Endothelial cell of umbilical vein (primary cell): ENCODE measurements at regions not wholly inside any gene's neighbourhood (a gene's known extent, or its start where the extent isn't known, plus 50 kb on each side); places are given as distances from the start of the nearest gene placed in this dataset.

Source experiments
- BruUV-seq: library from RNA; stranded (reverse); fragments of 400-500 nt; replicated peaks from 2 replicates; lab custom pipeline; 2021; lab: Mats Ljungman, UMichigan
- CTCF ChIA-PET: fragments of 300-600, 350-600 bp; sonication (Branson Sonifier 250); formaldehyde crosslinking; loops from one replicate; lab custom pipeline; 2021; ENCODE audit warnings: antibody characterized with exemption, inconsistent platforms; lab: Charles Lee
- POLR2A ChIA-PET: fragments of 300-600, 350-600 bp; sonication (Branson Sonifier 250); formaldehyde crosslinking; loops from one replicate; lab custom pipeline; 2021; ENCODE audit warnings: antibody characterized with exemption, inconsistent platforms; lab: Charles Lee
- DNase-seq: peaks from one replicate; pipeline ENCODE4 v3.0.0-alpha.2; 2011; ENCODE audit warnings: low read depth, low spot score
- FAIRE-seq: peaks from 2 replicates; lab custom pipeline; 2011; peaks lifted over from hg19 to GRCh38; lab: Jason Lieb, UNC
- H2AFZ ChIP-seq: 2 replicates; pipeline ENCODE4 v1.6.0; 2012; ENCODE audit warnings: low read depth, low read length, control low read depth, inconsistent platforms
- H3K27ac ChIP-seq: 2 replicates; pipeline ENCODE4 v1.5.1; 2011; ENCODE audit warnings: low read depth, mild to moderate bottlenecking, control low read depth, low read length, moderate library complexity; ENCODE audit not compliant: insufficient read depth
- H3K27me3 ChIP-seq, 2 experiments: 2 replicates each; pipeline versions ENCODE4 v1.6.0 to v1.6.1; 2011; ENCODE audit warnings: low read length in 2 of 2, mixed read lengths in 1 of 2; ENCODE audit not compliant: control insufficient read depth in 2 of 2, insufficient read depth in 2 of 2
- H3K36me3 ChIP-seq, 2 experiments: 2 replicates in 1 of 2; 3 replicates in 1 of 2; pipeline ENCODE4 v1.5.1; 2011; ENCODE audit warnings: low read length in 2 of 2, mild to moderate bottlenecking in 1 of 2, moderate library complexity in 1 of 2; ENCODE audit not compliant: control insufficient read depth in 2 of 2, insufficient read depth in 2 of 2; ENCODE audit errors: extremely low read depth in 1 of 2
- H3K4me1 ChIP-seq: 3 replicates; pipeline ENCODE4 v1.5.1; 2011; ENCODE audit warnings: mild to moderate bottlenecking, low read length; ENCODE audit not compliant: control insufficient read depth, insufficient read depth; ENCODE audit errors: extremely low read depth
- H3K4me2 ChIP-seq: 2 replicates; pipeline ENCODE4 v1.6.1; 2011; ENCODE audit warnings: low read length, control low read depth, mixed read lengths; ENCODE audit not compliant: insufficient read depth
- H3K4me3 ChIP-seq, 3 experiments: fragments of 200-600 bp in 1 of 3; sonication (generic), shearing (Covaris generic) in 1 of 3; replicated peaks in 1 of 3; 2 replicates each; pipeline ENCODE4 v1.5.1; 2011 to 2016; ENCODE audit warnings: control low read depth in 3 of 3, low read length in 3 of 3, mild to moderate bottlenecking in 2 of 3, inconsistent platforms in 1 of 3, low read depth in 1 of 3, moderate library complexity in 1 of 3; ENCODE audit not compliant: insufficient read depth in 1 of 3
- H3K79me2 ChIP-seq: 2 replicates; pipeline ENCODE4 v1.6.0; 2012; ENCODE audit warnings: low read length, inconsistent platforms; ENCODE audit not compliant: control insufficient read depth, insufficient read depth
- H3K9ac ChIP-seq: replicated peaks from 2 replicates; pipeline ENCODE3; 2011; ENCODE audit warnings: low read length, control low read depth; ENCODE audit not compliant: insufficient read depth; ENCODE audit errors: extremely low read depth
- H3K9me1 ChIP-seq: replicated peaks from 3 replicates; pipeline ENCODE4 v1.6.0; 2011; ENCODE audit warnings: mild to moderate bottlenecking, low read length; ENCODE audit not compliant: control insufficient read depth, insufficient read depth; ENCODE audit errors: extremely low read depth
- H3K9me3 ChIP-seq: replicated peaks from 2 replicates; pipeline ENCODE4 v1.5.1; 2012; ENCODE audit warnings: low read length, inconsistent platforms; ENCODE audit not compliant: control insufficient read depth, insufficient read depth
- H4K20me1 ChIP-seq: replicated peaks from 2 replicates; pipeline ENCODE3; 2011; ENCODE audit warnings: mild to moderate bottlenecking, low read length; ENCODE audit not compliant: control insufficient read depth, insufficient read depth; ENCODE audit errors: extremely low read depth
- CTCF ChIP-seq, 2 donors: IDR thresholded peaks; 1 replicate in 1 of 2; 2 replicates in 1 of 2; pipeline ENCODE4 v1.5.1; 2011; ENCODE audit warnings: low read length in 2 of 2, mild to moderate bottlenecking in 2 of 2, moderate library complexity in 2 of 2, control low read depth in 1 of 2, inconsistent platforms in 1 of 2, low read depth in 1 of 2; ENCODE audit not compliant: insufficient read depth in 1 of 2; ENCODE audit errors: extremely low read depth in 1 of 2
- EZH2 ChIP-seq: IDR thresholded peaks from 2 replicates; pipeline ENCODE4 v1.6.1; 2012; ENCODE audit warnings: borderline replicate concordance, low read depth, mild to moderate bottlenecking, moderate library complexity, low read length, inconsistent platforms; ENCODE audit not compliant: severe bottlenecking
- FOS ChIP-seq: IDR thresholded peaks from 2 replicates; pipeline ENCODE4 v1.6.1; 2011; ENCODE audit warnings: mild to moderate bottlenecking, low read length, moderate library complexity, borderline replicate concordance; ENCODE audit not compliant: insufficient read depth
- GATA2 ChIP-seq: IDR thresholded peaks from 2 replicates; pipeline ENCODE4 v1.7.0; 2011; ENCODE audit warnings: low read depth, mild to moderate bottlenecking, moderate library complexity, mixed read lengths, low read length; ENCODE audit not compliant: insufficient read length, insufficient read depth
- JUN ChIP-seq: IDR thresholded peaks from 2 replicates; pipeline ENCODE4 v1.6.1; 2011; ENCODE audit warnings: borderline replicate concordance, low read depth; ENCODE audit not compliant: insufficient read length, insufficient read depth
- MYC ChIP-seq: IDR thresholded peaks from one replicate; pipeline ENCODE4 v1.6.1; 2011; ENCODE audit warnings: mild to moderate bottlenecking, low read depth, low read length
- POLR2A ChIP-seq: IDR thresholded peaks from 2 replicates; pipeline ENCODE4 v1.6.1; 2012; ENCODE audit warnings: low read depth, mild to moderate bottlenecking, control low read depth, low read length
- POLR2AphosphoS5 ChIP-seq: IDR thresholded peaks from 2 replicates; pipeline ENCODE4 v1.6.1; 2012; ENCODE audit warnings: low read depth, mild to moderate bottlenecking, control low read depth, low read length, moderate library complexity; ENCODE audit not compliant: insufficient read depth
- dilution Hi-C: fragments of 300-500 bp; cut with MboI; formaldehyde crosslinking; loops from one replicate; pipeline ENCODE4 v1.15.0; 2019; ENCODE audit warnings: low sequenced_read_pairs; ENCODE audit not compliant: extremely low pct_ligation_motif_present
- intact Hi-C: fragments of 100-400 bp; cut with micrococcal nuclease; formaldehyde crosslinking; loops from one replicate; pipeline ENCODE4 v1.10.0; 2022
- TF ChIP-seq, protein P1 (sequence below): IDR thresholded peaks from 2 replicates; pipeline ENCODE4 v1.6.1; 2011; ENCODE audit not compliant: insufficient read depth, insufficient read length

GRCh38 chr6:135675862-135676261, 175.6 kb upstream of the PDE7B start:
- Histone ChIP-seq H3K4me2 (no peak overlapping the region), H2AFZ (no peak overlapping the region), H3K27ac (no peak overlapping the region), H3K9ac (no peak overlapping the region), H3K27me3 (no peaks in the 10 kb centered on the region), H3K79me2 (no peaks in the 10 kb centered on the region), H3K9me1 (no peaks in the 10 kb centered on the region), H3K4me3 (no peak overlapping the region), H3K4me1 (no peaks in the 10 kb centered on the region), H3K9me3 (no peaks in the 10 kb centered on the region), H4K20me1 (no peaks in the 10 kb centered on the region), H3K36me3 (no peaks in the 10 kb centered on the region)
- DNase-seq (peak; percentile 63), FAIRE-seq (no peak)
- dilution Hi-C loops, result no loop called here
- no TSS peak for BruUV-seq
- CTCF ChIA-PET, result interaction anchor here (0.7 to 1.5 kb wide), 5 partner anchors 40 to 551 kb away, joined by 3 to 13 read pairs (median 5); no protein-coding TSS in a partner anchor
- peak in 1 of 2 donors; percentile 8 for TF ChIP-seq CTCF (IDR thresholded peaks at IDR 0.05; ENCODE audit: extremely low read depth in 1 of 2, insufficient read depth in 1 of 2, low read depth in 1 of 2, low read length in 2 of 2)
- TF ChIP-seq, protein P1, sequence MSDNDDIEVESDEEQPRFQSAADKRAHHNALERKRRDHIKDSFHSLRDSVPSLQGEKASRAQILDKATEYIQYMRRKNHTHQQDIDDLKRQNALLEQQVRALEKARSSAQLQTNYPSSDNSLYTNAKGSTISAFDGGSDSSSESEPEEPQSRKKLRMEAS, result no peak
- intact Hi-C loops, result loop anchor here (1.0 to 5.0 kb wide), 6 partner anchors 139 to 641 kb away; partner anchors contain the start of gene PDE7B
- POLR2A ChIA-PET, result no interaction called here

DNA sequence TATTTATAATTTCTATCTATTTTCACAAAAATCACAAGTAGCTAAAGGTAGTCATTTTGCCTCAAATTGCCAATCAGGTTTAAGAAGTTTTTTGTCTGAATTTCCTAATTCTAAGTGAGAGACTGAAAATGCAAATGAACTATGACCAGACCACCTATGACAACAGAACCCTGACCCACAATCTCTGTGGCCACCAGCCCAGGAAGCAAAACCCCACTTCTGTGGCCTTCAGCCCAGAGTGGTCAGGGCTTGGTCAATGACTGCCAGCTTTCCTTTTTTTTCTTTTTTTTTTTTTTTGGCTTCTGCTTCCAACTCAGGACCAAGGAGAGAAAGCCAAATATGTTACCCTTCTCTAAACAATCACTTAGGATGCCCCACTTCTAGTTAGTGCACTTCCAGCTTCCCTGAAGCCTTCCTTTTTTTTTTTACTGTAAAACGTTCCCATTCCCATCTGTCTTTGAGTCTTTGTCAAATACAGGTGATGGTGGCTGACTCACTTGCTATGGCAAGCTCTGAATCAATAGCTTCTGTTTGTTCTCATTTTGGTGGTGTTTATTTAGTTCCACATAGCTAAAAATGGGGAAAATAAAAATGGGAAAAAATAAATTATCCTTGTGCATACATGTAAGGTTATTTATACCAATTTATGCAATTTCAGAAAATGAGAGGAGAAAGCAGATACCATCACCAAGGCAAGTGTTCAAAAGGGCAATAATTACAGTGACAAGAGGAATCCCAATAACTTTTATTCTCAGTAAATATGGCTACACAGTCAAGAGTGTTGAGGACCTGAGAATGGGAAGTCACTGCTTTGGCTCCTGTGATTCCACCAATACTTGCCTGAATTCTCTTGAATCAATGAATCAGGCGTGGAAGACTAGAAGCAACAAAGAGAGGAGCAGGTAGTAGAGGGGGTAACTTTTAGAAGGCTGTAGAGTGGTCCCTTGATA, 170.3 kb upstream of the PDE7B start:
- DNase-seq (no peak), FAIRE-seq (no peak)
- Histone ChIP-seq H3K79me2 (no peaks in the 10 kb centered on the region), H3K4me3 (no peak overlapping the region), H3K36me3 (no peaks in the 10 kb centered on the region), H3K9me1 (no peaks in the 10 kb centered on the region), H2AFZ (no peak overlapping the region), H3K4me1 (peaks cover under 1% of the 10 kb centered on the region), H3K27me3 (no peaks in the 10 kb centered on the region), H4K20me1 (no peaks in the 10 kb centered on the region), H3K4me2 (no peak overlapping the region), H3K9me3 (no peaks in the 10 kb centered on the region), H3K9ac (no peak overlapping the region), H3K27ac (no peak overlapping the region)
- intact Hi-C loops, result no loop called here
- no TSS peak for BruUV-seq
- no peak for TF ChIP-seq FOS
- TF ChIP-seq GATA2, result no peak
- TF ChIP-seq JUN, result no peak
- TF ChIP-seq, protein P1, result no peak
- TF ChIP-seq POLR2AphosphoS5, result no peak
- no peak for TF ChIP-seq MYC
- no peak for TF ChIP-seq POLR2A
- no peak for TF ChIP-seq EZH2
- no peak for TF ChIP-seq CTCF (IDR thresholded peaks at IDR 0.05; ENCODE audit: extremely low read depth in 1 of 2, insufficient read depth in 1 of 2, low read depth in 1 of 2, low read length in 2 of 2)
- ChIA-PET CTCF (interaction anchor here (0.8 to 1.6 kb wide), 4 partner anchors 12 to 228 kb away, joined by 3 to 5 read pairs (median 4); no protein-coding TSS in a partner anchor), POLR2A (no interaction called here)
- dilution Hi-C loops, result no loop called here
